GM23248 (cell line): ENCODE measurements at regions not wholly inside any gene's neighbourhood (a gene's known extent, or its start where the extent isn't known, plus 50 kb on each side); places are given as distances from the start of the nearest gene placed in this dataset.

Experiments used
- EZH2 ChIP-seq: fragments of 200-600 bp; sonication (generic); IDR thresholded peaks from 2 replicates; pipeline ENCODE4 v1.6.1; 2018; ENCODE audit warnings: antibody characterized with exemption, mild to moderate bottlenecking; ENCODE audit not compliant: insufficient read depth, poor library complexity, severe bottlenecking
- EZH2phosphoT487 ChIP-seq: fragments of 200-600 bp; sonication (generic); IDR thresholded peaks from 2 replicates; pipeline ENCODE4 v1.6.1; 2018; ENCODE audit warnings: antibody characterized with exemption, moderate library complexity, mild to moderate bottlenecking, low read depth; ENCODE audit not compliant: insufficient read depth

- TF ChIP-seq EZH2phosphoT487 (no peak), EZH2 (no peak)
Measured at GRCh38 chr4:186932196-186932595, 208.5 kb upstream of the FAT1 start.
